OCI-LY7 (cell line): ENCODE measurements at regions not wholly inside any gene's neighbourhood (a gene's known extent, or its start where the extent isn't known, plus 50 kb on each side); places are given as distances from the start of the nearest gene placed in this dataset.
A peak's percentile ranks its signal among the peaks of the same experiment; 100 is the strongest.

ENCODE experiments used
- BruUV-seq: library from RNA; stranded (reverse); fragments of 400-500 nt; replicated peaks from 2 replicates; lab custom pipeline; 2021; lab: Mats Ljungman, UMichigan
- CTCF ChIA-PET: fragments of 300-600 bp; sonication (Branson Sonifier 250); formaldehyde crosslinking; loops from one replicate; lab custom pipeline; 2022; ENCODE audit warnings: antibody characterized with exemption; ENCODE audit not compliant: unreplicated experiment; lab: Charles Lee
- POLR2A ChIA-PET: fragments of 300-600 bp; sonication (Branson Sonifier 250); formaldehyde crosslinking; loops from one replicate; lab custom pipeline; 2022; ENCODE audit warnings: antibody characterized with exemption; lab: Charles Lee
- DNase-seq: peaks from one replicate; pipeline ENCODE4 v3.0.0-alpha.2; 2015; ENCODE audit warnings: low spot score
- H2AFZ ChIP-seq: fragments of 200-600 bp; sonication (generic), shearing (Covaris generic); 2 replicates; pipeline ENCODE4 v1.6.1; 2014; ENCODE audit warnings: mild to moderate bottlenecking, antibody characterized with exemption, low read length, moderate library complexity
- H3K27ac ChIP-seq: fragments of 200-600 bp; sonication (generic); 2 replicates; pipeline ENCODE4 v1.5.1; 2014; ENCODE audit warnings: mixed run types, low read depth, mild to moderate bottlenecking, moderate library complexity, low read length, inconsistent platforms; ENCODE audit not compliant: poor library complexity, severe bottlenecking
- H3K36me3 ChIP-seq: fragments of 200-600 bp; sonication (generic); 2 replicates; pipeline ENCODE4 v1.6.1; 2014; ENCODE audit warnings: mild to moderate bottlenecking, antibody characterized with exemption, low read length, moderate library complexity, mixed read lengths; ENCODE audit not compliant: insufficient read depth
- H3K4me1 ChIP-seq: fragments of 200-600 bp; sonication (generic); 2 replicates; pipeline ENCODE4 v1.5.1; 2014; ENCODE audit warnings: mild to moderate bottlenecking, low read length; ENCODE audit not compliant: insufficient read depth, poor library complexity, severe bottlenecking
- H3K4me2 ChIP-seq: fragments of 200-600 bp; sonication (generic); 2 replicates; pipeline ENCODE4 v1.6.1; 2014; ENCODE audit warnings: mild to moderate bottlenecking, low read length
- H3K4me3 ChIP-seq: fragments of 200-600 bp; sonication (generic); 2 replicates; pipeline ENCODE4 v1.5.1; 2014; ENCODE audit warnings: mild to moderate bottlenecking, low read depth, low read length; ENCODE audit not compliant: poor library complexity, severe bottlenecking
- H3K79me2 ChIP-seq: fragments of 200-600 bp; sonication (generic); 2 replicates; pipeline ENCODE4 v1.6.1; 2016; ENCODE audit warnings: low read depth, mild to moderate bottlenecking, low read length, moderate library complexity, mixed read lengths; ENCODE audit not compliant: insufficient read depth
- H3K9me2 ChIP-seq: fragments of 200-600 bp; sonication (generic); 2 replicates; pipeline ENCODE4 v1.6.1; 2016; ENCODE audit warnings: mild to moderate bottlenecking, low read length, mixed read lengths; ENCODE audit not compliant: insufficient read depth
- H3K9me3 ChIP-seq: fragments of 200-600 bp; sonication (generic); 2 replicates; pipeline ENCODE4 v1.6.1; 2014; ENCODE audit warnings: mild to moderate bottlenecking, mixed run types, low read length, mixed read lengths
- H4K20me1 ChIP-seq: fragments of 200-600 bp; sonication (generic); 2 replicates; pipeline ENCODE4 v1.6.1; 2014; ENCODE audit warnings: mild to moderate bottlenecking, antibody characterized with exemption, low read length, moderate library complexity, mixed read lengths; ENCODE audit not compliant: insufficient read depth
- CTCF ChIP-seq: fragments of 200-600 bp; sonication (generic); conservative IDR thresholded peaks from 2 replicates; pipeline ENCODE4 v1.5.1; 2014; ENCODE audit warnings: mild to moderate bottlenecking, antibody characterized with exemption, low read length, moderate library complexity, mixed read lengths
- EZH2phosphoT487 ChIP-seq: fragments of 200-600 bp; sonication (generic); IDR thresholded peaks from 2 replicates; pipeline ENCODE4 v1.6.1; 2018; ENCODE audit warnings: low read depth, borderline replicate concordance, mild to moderate bottlenecking, mixed run types, antibody characterized with exemption, low read length, moderate library complexity, mixed read lengths
- intact Hi-C: fragments of 100-400 bp; cut with micrococcal nuclease; formaldehyde crosslinking; loops from one replicate; pipeline ENCODE4 v1.10.0; 2022; ENCODE audit not compliant: unreplicated experiment

DNA sequence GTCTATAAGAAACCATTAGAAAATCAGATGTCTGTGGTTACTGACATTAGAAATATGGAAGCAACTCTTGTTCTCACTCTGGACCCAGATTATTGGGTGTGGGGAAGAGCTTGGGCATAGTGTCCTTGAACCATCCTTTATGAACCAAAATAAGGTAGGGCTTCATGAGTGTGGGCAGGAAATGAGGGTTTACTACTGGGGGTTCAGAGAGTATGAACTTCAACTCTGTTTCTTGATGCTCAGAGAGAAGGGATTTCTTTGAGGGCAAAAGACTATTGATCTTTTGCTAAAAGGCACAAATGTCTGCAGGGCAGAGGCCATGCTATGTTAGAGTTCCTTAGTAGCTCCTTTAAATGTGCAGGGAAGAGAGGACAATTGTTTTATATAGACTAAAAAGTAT, 183.3 kb upstream of the ATP2B1 start:
- no peaks in the 10 kb centered on the region for H4K20me1 ChIP-seq
- no peaks in the 10 kb centered on the region for H3K79me2 ChIP-seq
- H3K36me3 ChIP-seq, result no peaks in the 10 kb centered on the region; the same call in 1 of the 2 replicates
- 0 out of 2 replicates have a peak overlapping the region, but pooled peaks have one; percentile 4 for H2AFZ ChIP-seq
- CTCF ChIA-PET, result no interaction called here
- H3K9me3 ChIP-seq, result 0 out of 2 replicates have a peak, but pooled peaks cover 4% of the 10 kb centered on the region
- no TSS peak for BruUV-seq
- H3K27ac ChIP-seq, result no peak overlapping the region
- no peak for DNase-seq
- no peak overlapping the region for H3K4me2 ChIP-seq
- POLR2A ChIA-PET, result interaction anchor here (0.6 to 1.0 kb wide), 2 partner anchors 33 to 210 kb away, joined by 3 read pairs; no protein-coding TSS in a partner anchor
- TF ChIP-seq EZH2phosphoT487 (no peak), CTCF (no peak)
- no peaks in the 10 kb centered on the region for H3K9me2 ChIP-seq
- intact Hi-C loops, result no loop called here
- no peaks in the 10 kb centered on the region for H3K4me1 ChIP-seq
- H3K4me3 ChIP-seq, result no peak overlapping the region

GRCh38 chr12:89890161-89890560, 181.5 kb upstream of the ATP2B1 start:
- ChIA-PET POLR2A (interaction anchor here (0.9 to 1.6 kb wide), 2 partner anchors 16 to 37 kb away, joined by 4 read pairs; no protein-coding TSS in a partner anchor), CTCF (no interaction called here)
- H3K79me2 ChIP-seq, result no peaks in the 10 kb centered on the region
- TF ChIP-seq CTCF (no peak), EZH2phosphoT487 (no peak)
- no peak for DNase-seq
- H3K9me2 ChIP-seq, result no peaks in the 10 kb centered on the region
- no peaks in the 10 kb centered on the region; the same call in 1 of the 2 replicates for H3K36me3 ChIP-seq
- no peak overlapping the region for H3K4me2 ChIP-seq
- H3K4me1 ChIP-seq, result no peaks in the 10 kb centered on the region
- no peak overlapping the region for H2AFZ ChIP-seq
- no peaks in the 10 kb centered on the region for H4K20me1 ChIP-seq
- H3K9me3 ChIP-seq, result 0 out of 2 replicates have a peak, but pooled peaks cover 4% of the 10 kb centered on the region
- H3K4me3 ChIP-seq, result no peak overlapping the region
- intact Hi-C loops, result no loop called here
- no TSS peak for BruUV-seq
- H3K27ac ChIP-seq, result no peak overlapping the region

DNA sequence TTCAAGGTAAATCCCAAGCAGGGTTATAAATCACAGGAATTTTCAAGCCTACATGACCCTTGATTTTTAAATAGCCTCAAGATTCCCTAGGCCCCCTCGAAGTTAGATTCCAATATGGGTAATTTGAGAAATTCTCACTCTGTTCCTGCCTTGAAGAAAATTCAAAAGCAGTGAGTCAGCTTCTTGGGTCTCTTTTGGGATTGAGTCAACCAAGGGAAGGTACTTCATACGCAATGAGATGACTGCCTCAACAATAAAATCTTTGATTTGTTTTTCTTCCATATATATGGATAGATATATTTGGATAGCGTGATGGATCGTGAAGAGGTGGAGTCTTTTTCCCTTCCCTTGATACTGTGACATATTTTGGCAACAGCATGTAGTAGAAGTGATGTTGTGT, 180.4 kb upstream of the ATP2B1 start:
- TF ChIP-seq CTCF, result no peak
- TF ChIP-seq EZH2phosphoT487, result no peak
- ChIA-PET POLR2A (no interaction called here), CTCF (no interaction called here)
- intact Hi-C loops, result no loop called here
- H3K4me3 ChIP-seq, result no peak overlapping the region
- H3K36me3 ChIP-seq, result no peaks in the 10 kb centered on the region; the same call in 1 of the 2 replicates
- BruUV-seq, result no TSS peak
- no peaks in the 10 kb centered on the region for H3K79me2 ChIP-seq
- H3K27ac ChIP-seq, result no peak overlapping the region
- H3K9me2 ChIP-seq, result no peaks in the 10 kb centered on the region
- H2AFZ ChIP-seq, result no peak overlapping the region
- no peaks in the 10 kb centered on the region for H3K4me1 ChIP-seq
- no peaks in the 10 kb centered on the region for H4K20me1 ChIP-seq
- H3K9me3 ChIP-seq, result 0 out of 2 replicates have a peak, but pooled peaks cover 4% of the 10 kb centered on the region
- H3K4me2 ChIP-seq, result no peak overlapping the region
- no peak for DNase-seq
